ENCODE measurements at regions not wholly inside any gene's neighbourhood (a gene's known extent, or its start where the extent isn't known, plus 50 kb on each side); places are given as distances from the start of the nearest gene placed in this dataset.
A peak's percentile ranks its signal among the peaks of the same experiment; 100 is the strongest.
"Not testable (repeated sequence)": the region's sequence is repeated elsewhere in the genome, so short reads cannot be mapped to it uniquely, and the experiment has no call there.

DNA sequence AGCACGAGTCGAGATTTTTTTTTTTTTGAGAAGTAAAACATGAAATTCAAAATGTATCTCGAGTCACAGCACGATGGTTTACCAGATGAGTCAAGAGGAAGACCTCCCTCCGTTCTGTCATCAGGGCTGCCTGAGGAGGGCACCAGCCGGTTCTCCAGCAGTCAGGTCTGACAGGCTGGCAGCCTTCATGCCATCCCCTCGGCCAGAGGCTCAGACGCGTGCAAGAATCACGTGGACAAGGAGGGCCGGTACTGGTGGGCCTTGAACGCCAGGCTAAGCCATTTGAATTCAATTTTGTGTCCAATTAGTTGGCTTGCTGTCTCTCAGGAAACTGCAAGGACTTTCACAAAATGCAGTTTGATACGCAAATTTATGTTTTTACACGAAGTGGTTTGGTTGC is 1412.2 kb downstream of the BRD1 start:
- Mint-ChIP-seq H3K27me3 (ENCODE audit: low read depth in 2 of 2) (peaks cover 20 to 31% of the 10 kb centered on the region in 2 donors), H3K36me3 (no peaks in the 10 kb centered on the region), H3K27ac (no peak overlapping the region), H3K9me3 (no peaks in the 10 kb centered on the region), H3K4me3 (no peak overlapping the region), H3K4me1 (no peaks in the 10 kb centered on the region)
- Histone ChIP-seq H3K4me1 (ENCODE audit: control insufficient read depth, insufficient read depth, low read length) (no peaks in the 10 kb centered on the region), H3K27me3 (ENCODE audit: control insufficient read depth, insufficient read depth, low read length) (no peaks in the 10 kb centered on the region), H3K36me3 (ENCODE audit: control insufficient read depth, insufficient read depth, low read length) (no peaks in the 10 kb centered on the region), H3K9me3 (ENCODE audit: control insufficient read depth, insufficient read depth, low read length) (no peaks in the 10 kb centered on the region), H3K27ac (ENCODE audit: low read length) (no peak overlapping the region), H3K4me3 (ENCODE audit: low read length) (no peak overlapping the region)
- ATAC-seq (no peak), DNase-seq (no peak)
- 72% methylated on average over 12 of the region's 14 CpGs for WGBS (ENCODE audit: insufficient coverage)
- intact Hi-C loops (cut with micrococcal nuclease) = no loop called here
- TF ChIP-seq, protein P1, sequence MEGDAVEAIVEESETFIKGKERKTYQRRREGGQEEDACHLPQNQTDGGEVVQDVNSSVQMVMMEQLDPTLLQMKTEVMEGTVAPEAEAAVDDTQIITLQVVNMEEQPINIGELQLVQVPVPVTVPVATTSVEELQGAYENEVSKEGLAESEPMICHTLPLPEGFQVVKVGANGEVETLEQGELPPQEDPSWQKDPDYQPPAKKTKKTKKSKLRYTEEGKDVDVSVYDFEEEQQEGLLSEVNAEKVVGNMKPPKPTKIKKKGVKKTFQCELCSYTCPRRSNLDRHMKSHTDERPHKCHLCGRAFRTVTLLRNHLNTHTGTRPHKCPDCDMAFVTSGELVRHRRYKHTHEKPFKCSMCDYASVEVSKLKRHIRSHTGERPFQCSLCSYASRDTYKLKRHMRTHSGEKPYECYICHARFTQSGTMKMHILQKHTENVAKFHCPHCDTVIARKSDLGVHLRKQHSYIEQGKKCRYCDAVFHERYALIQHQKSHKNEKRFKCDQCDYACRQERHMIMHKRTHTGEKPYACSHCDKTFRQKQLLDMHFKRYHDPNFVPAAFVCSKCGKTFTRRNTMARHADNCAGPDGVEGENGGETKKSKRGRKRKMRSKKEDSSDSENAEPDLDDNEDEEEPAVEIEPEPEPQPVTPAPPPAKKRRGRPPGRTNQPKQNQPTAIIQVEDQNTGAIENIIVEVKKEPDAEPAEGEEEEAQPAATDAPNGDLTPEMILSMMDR (IDR thresholded peaks at IDR 0.05) = no peak

DNA sequence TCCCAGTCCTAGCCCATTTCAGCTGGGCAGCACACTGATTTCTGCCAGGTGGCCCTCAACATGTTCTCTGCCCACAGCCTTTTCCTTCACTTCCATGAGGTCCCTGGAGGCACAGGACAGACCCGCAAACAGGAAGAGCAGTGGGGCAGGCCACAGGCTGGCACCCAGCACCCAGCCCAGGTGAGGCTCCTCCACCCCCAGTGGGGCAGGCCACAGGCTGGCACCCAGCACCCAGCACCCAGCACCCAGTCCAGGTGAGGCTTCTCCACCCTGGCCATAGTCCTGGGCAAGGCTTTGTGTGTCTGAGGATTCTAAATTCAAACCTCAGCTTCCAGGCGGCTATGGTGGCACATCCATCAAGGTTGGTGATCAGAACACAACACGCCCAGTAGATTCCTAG is 1413.0 kb downstream of the BRD1 start:
- Mint-ChIP-seq H3K27ac (no peak overlapping the region), H3K4me3 (no peak overlapping the region), H3K36me3 (no peaks in the 10 kb centered on the region), H3K4me1 (no peaks in the 10 kb centered on the region), H3K27me3 (ENCODE audit: low read depth in 2 of 2) (peaks cover 21 to 38% of the 10 kb centered on the region in 2 donors), H3K9me3 (no peaks in the 10 kb centered on the region)
- Histone ChIP-seq H3K4me1 (ENCODE audit: control insufficient read depth, insufficient read depth, low read length) (no peaks in the 10 kb centered on the region), H3K27me3 (ENCODE audit: control insufficient read depth, insufficient read depth, low read length) (no peaks in the 10 kb centered on the region), H3K36me3 (ENCODE audit: control insufficient read depth, insufficient read depth, low read length) (no peaks in the 10 kb centered on the region), H3K27ac (ENCODE audit: low read length) (no peak overlapping the region), H3K4me3 (ENCODE audit: low read length) (no peak overlapping the region), H3K9me3 (ENCODE audit: control insufficient read depth, insufficient read depth, low read length) (no peaks in the 10 kb centered on the region)
- ATAC-seq (peak in 1 of 3 donors; percentile 44), DNase-seq (no peak)
- TF ChIP-seq, protein P1 (IDR thresholded peaks at IDR 0.05) = no peak
- intact Hi-C loops (cut with micrococcal nuclease) = no loop called here
- 93% methylated on average over 3 of the region's 3 CpGs for WGBS (ENCODE audit: insufficient coverage)

DNA sequence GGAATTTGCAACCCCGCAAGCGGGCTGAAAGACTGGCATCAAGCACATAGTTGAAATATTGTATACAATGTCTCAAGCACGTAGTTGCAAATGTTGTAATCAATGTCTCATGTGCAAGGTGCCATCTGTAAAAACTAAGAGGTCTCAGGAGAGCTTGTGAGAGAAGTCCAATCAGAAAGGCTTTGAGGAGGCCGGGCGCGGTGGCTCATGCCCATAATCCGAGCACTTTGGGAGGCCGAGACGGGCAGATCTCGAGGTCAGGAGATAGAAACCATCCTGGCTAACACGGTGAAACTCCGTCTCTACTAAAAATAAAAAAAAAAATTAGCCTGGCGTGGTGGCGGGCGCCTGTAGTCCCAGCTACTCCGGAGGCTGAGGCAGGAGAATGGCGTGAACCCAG is 1414.7 kb downstream of the BRD1 start:
- H3K4me1 ChIP-seq (ENCODE audit: control insufficient read depth, insufficient read depth, low read length); H3K27ac ChIP-seq (ENCODE audit: low read length); H3K4me1 Mint-ChIP-seq; H3K4me3 ChIP-seq (ENCODE audit: low read length); H3K9me3 Mint-ChIP-seq; ATAC-seq; H3K27ac Mint-ChIP-seq; H3K9me3 ChIP-seq (ENCODE audit: control insufficient read depth, insufficient read depth, low read length); H3K36me3 Mint-ChIP-seq; DNase-seq; H3K4me3 Mint-ChIP-seq; intact Hi-C loops (cut with micrococcal nuclease); H3K36me3 ChIP-seq (ENCODE audit: control insufficient read depth, insufficient read depth, low read length); H3K27me3 ChIP-seq (ENCODE audit: control insufficient read depth, insufficient read depth, low read length): not testable (repeated sequence)
- 78% methylated on average over 16 of the region's 17 CpGs for WGBS (ENCODE audit: insufficient coverage)
- peaks cover 22 to 38% of the 10 kb centered on the region in 2 donors for H3K27me3 Mint-ChIP-seq (ENCODE audit: low read depth in 2 of 2)

DNA sequence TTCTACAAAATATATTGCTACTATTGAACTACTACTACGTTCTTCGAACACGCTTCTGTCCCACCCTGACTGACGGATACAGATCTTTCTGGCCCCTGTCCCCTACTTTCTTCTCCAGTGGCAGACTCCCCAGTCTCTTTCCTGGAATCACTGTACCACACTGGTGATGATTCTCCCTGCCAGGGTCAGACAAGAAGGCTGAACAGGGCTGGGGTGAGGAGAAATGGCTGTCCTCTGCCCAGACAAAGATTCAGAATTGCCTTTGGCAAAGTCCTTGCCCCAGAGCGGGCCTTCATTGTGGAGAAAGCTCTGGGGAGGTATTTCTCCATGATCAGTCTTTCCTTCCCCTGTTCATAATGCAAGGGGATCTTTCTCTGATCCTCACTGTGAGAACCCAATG is 1417.1 kb downstream of the BRD1 start:
- intact Hi-C loops (cut with micrococcal nuclease) = no loop called here
- peaks cover 0 to 4% of the 10 kb centered on the region in 2 donors for H3K9me3 Mint-ChIP-seq
- DNase-seq (no peak), ATAC-seq (no peak)
- 92% methylated on average over 5 of the region's 5 CpGs for WGBS (ENCODE audit: insufficient coverage)
- H3K4me3 ChIP-seq (ENCODE audit: low read length) = no peak overlapping the region
- no peak overlapping the region for H3K27ac ChIP-seq (ENCODE audit: low read length)
- no peak overlapping the region for H3K4me3 Mint-ChIP-seq
- H3K4me1 Mint-ChIP-seq = no peaks in the 10 kb centered on the region
- H3K4me1 ChIP-seq (ENCODE audit: control insufficient read depth, insufficient read depth, low read length) = no peaks in the 10 kb centered on the region
- H3K27me3 Mint-ChIP-seq (ENCODE audit: low read depth in 2 of 2) = peaks cover 19 to 29% of the 10 kb centered on the region in 2 donors
- no peak overlapping the region for H3K27ac Mint-ChIP-seq
- H3K36me3 ChIP-seq (ENCODE audit: control insufficient read depth, insufficient read depth, low read length) = no peaks in the 10 kb centered on the region
- no peaks in the 10 kb centered on the region for H3K36me3 Mint-ChIP-seq
- no peaks in the 10 kb centered on the region for H3K9me3 ChIP-seq (ENCODE audit: control insufficient read depth, insufficient read depth, low read length)
- H3K27me3 ChIP-seq (ENCODE audit: control insufficient read depth, insufficient read depth, low read length) = no peaks in the 10 kb centered on the region
- TF ChIP-seq, protein P1 (IDR thresholded peaks at IDR 0.05) = no peak
